DND-41 (cell line): ENCODE measurements at regions not wholly inside any gene's neighbourhood (a gene's known extent, or its start where the extent isn't known, plus 50 kb on each side); places are given as distances from the start of the nearest gene placed in this dataset.

ENCODE experiments used
- ATAC-seq: fragments of 200-7000 bp; cut with Tn5 transposase; 3 replicates; pipeline ENCODE4 v1.9.1; 2021; ENCODE audit warnings: low read depth; ENCODE audit not compliant: insufficient read depth
- DNase-seq: peaks from one replicate; pipeline ENCODE4 v3.0.0-alpha.2; 2020
- H2AFZ ChIP-seq: 2 replicates; pipeline ENCODE4 v1.6.0; 2012; ENCODE audit warnings: low read depth, low read length
- H3K27ac ChIP-seq: 2 replicates; pipeline ENCODE4 v1.5.1; 2012; ENCODE audit warnings: low read length, inconsistent platforms
- H3K27me3 ChIP-seq: fragments of 200-600 bp; sonication (generic); 2 replicates; pipeline ENCODE4 v1.6.0; 2012; ENCODE audit warnings: low read length, mild to moderate bottlenecking, inconsistent platforms; ENCODE audit not compliant: insufficient read depth, poor library complexity
- H3K36me3 ChIP-seq: 2 replicates; pipeline ENCODE4 v1.5.1; 2012; ENCODE audit warnings: low read length, inconsistent platforms; ENCODE audit not compliant: insufficient read depth
- H3K4me1 ChIP-seq: 2 replicates; pipeline ENCODE4 v1.5.1; 2012; ENCODE audit warnings: mild to moderate bottlenecking, low read length; ENCODE audit not compliant: insufficient read depth
- H3K4me2 ChIP-seq: 2 replicates; pipeline ENCODE4 v1.6.0; 2012; ENCODE audit warnings: mild to moderate bottlenecking, moderate library complexity, low read length, inconsistent platforms; ENCODE audit not compliant: insufficient read depth
- H3K4me3 ChIP-seq, 2 experiments: fragments of 200-600 bp in 1 of 2; shearing (Covaris generic) in 1 of 2; 2 replicates each; pipeline ENCODE4 v1.5.1; 2012 to 2016; ENCODE audit warnings: inconsistent platforms in 2 of 2, low read length in 2 of 2, mild to moderate bottlenecking in 2 of 2, low read depth in 1 of 2, moderate library complexity in 1 of 2
- H3K79me2 ChIP-seq: 2 replicates; pipeline ENCODE4 v1.6.0; 2012; ENCODE audit warnings: low read length, inconsistent platforms; ENCODE audit not compliant: insufficient read depth
- H3K9ac ChIP-seq: 2 replicates; pipeline ENCODE4 v1.6.0; 2012; ENCODE audit warnings: low read depth, mild to moderate bottlenecking, inconsistent platforms, low read length, moderate library complexity
- H3K9me3 ChIP-seq: 2 replicates; pipeline ENCODE4 v1.5.1; 2012; ENCODE audit warnings: low read length, moderate library complexity, mild to moderate bottlenecking, inconsistent platforms; ENCODE audit not compliant: insufficient read depth, severe bottlenecking
- H4K20me1 ChIP-seq: 2 replicates; pipeline ENCODE4 v1.6.0; 2012; ENCODE audit warnings: low read length; ENCODE audit not compliant: insufficient read depth
- CTCF ChIP-seq: IDR thresholded peaks from 2 replicates; pipeline ENCODE4 v1.5.1; 2012; ENCODE audit warnings: borderline replicate concordance, low read length, moderate library complexity, mild to moderate bottlenecking; ENCODE audit not compliant: poor library complexity, severe bottlenecking; ENCODE audit errors: extremely low read depth
- EZH2 ChIP-seq: IDR thresholded peaks from 3 replicates; pipeline ENCODE4 v1.6.1; 2012; ENCODE audit warnings: borderline replicate concordance, low read depth, mild to moderate bottlenecking, moderate library complexity, low read length, inconsistent platforms; ENCODE audit not compliant: severe bottlenecking

DNA sequence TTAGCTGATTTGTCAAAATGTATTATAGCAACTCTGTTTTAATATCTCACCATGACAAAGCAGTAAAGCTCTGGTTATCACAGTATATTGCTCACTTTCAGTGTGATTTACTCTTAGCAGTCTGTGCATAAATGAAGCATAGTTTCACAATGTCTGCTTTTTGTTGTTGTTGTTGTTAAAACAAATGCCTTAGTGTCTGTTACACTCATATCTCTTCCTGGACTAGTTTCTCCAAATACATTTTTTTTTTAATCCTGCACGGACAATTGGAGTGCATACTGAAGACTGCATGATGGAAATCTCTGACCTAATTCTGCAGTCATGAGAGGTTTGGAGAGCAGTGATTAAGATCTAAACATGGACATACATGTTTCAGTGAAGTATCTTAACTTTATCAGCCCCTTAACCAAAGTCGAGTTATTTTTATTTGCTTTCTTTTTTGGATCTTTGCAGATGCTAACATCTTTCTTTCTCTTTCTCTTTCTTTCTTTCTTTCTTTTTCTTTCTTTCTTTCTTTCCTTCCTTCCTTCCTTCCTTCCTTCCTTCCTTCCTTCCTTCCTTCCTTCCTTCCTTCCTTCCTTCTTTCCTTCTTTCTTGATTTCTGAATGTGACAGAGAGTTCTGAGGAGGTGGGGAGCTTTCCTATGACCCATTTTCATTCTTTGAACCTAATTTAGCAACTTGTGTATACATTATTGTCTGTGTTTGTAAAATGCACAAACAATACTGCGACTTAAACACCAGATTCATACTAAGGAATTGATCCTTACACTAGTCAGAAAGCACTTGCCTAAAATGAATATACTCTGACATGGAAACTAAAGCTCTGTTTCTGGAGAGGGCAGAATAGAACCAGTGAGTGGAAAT lies 161.5 kb upstream of the AGR3 start:
- H3K9me3 ChIP-seq, result no peaks in the 10 kb centered on the region
- H3K27ac ChIP-seq, result no peak overlapping the region
- no peak for TF ChIP-seq CTCF
- no peak for TF ChIP-seq EZH2
- H3K4me3 ChIP-seq, result no peak overlapping the region
- DNase-seq (no peak), ATAC-seq (no peak)
- no peaks in the 10 kb centered on the region for H4K20me1 ChIP-seq
- H3K36me3 ChIP-seq, result no peaks in the 10 kb centered on the region
- no peaks in the 10 kb centered on the region for H3K27me3 ChIP-seq
- H2AFZ ChIP-seq, result no peak overlapping the region
- H3K79me2 ChIP-seq, result no peaks in the 10 kb centered on the region
- peaks cover 20% of the 10 kb centered on the region for H3K4me1 ChIP-seq
- no peak overlapping the region for H3K9ac ChIP-seq
- H3K4me2 ChIP-seq, result no peak overlapping the region

GRCh38 chr7:17044396-17044795 lies 162.6 kb upstream of the AGR3 start:
- Histone ChIP-seq H3K79me2 (no peaks in the 10 kb centered on the region), H3K4me1 (peaks cover 20% of the 10 kb centered on the region), H3K4me2 (no peak overlapping the region), H3K36me3 (no peaks in the 10 kb centered on the region), H3K9me3 (no peaks in the 10 kb centered on the region), H3K9ac (no peak overlapping the region), H3K4me3 (no peak overlapping the region), H3K27ac (no peak overlapping the region), H3K27me3 (no peaks in the 10 kb centered on the region), H2AFZ (no peak overlapping the region), H4K20me1 (no peaks in the 10 kb centered on the region)
- no peak for DNase-seq
- no peak for TF ChIP-seq CTCF
- no peak for TF ChIP-seq EZH2
- ATAC-seq, result no peak

DNA sequence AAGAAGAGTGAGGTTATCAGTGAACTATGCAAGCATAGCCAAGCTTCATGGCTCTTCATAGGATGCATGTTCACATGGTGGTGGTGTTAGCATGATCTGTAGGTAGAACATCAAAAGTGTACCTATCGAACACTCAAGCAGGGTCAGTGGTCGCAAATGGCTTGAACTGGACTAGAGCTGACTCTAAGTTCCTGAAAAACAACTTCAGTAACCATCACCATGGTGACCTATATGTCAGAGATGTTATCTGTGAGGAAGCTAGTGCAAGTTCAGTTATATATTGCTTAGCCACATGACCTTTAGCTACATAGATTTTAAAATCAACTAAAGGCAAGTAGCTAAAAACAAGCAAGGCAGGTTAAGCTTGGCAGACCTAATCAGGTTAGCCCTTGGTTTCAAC lies 163.1 kb upstream of the AGR3 start:
- ATAC-seq, result no peak
- TF ChIP-seq EZH2 (no peak), CTCF (no peak)
- H3K9me3 ChIP-seq, result no peaks in the 10 kb centered on the region
- no peaks in the 10 kb centered on the region for H4K20me1 ChIP-seq
- H3K36me3 ChIP-seq, result no peaks in the 10 kb centered on the region
- no peak overlapping the region for H2AFZ ChIP-seq
- H3K27me3 ChIP-seq, result no peaks in the 10 kb centered on the region
- no peak overlapping the region for H3K9ac ChIP-seq
- no peak overlapping the region for H3K4me3 ChIP-seq
- no peaks in the 10 kb centered on the region for H3K79me2 ChIP-seq
- DNase-seq, result no peak
- H3K4me1 ChIP-seq, result peaks cover 20% of the 10 kb centered on the region
- no peak overlapping the region for H3K27ac ChIP-seq
- H3K4me2 ChIP-seq, result no peak overlapping the region
